OCI-LY1 (cell line): ENCODE measurements at regions not wholly inside any gene's neighbourhood (a gene's known extent, or its start where the extent isn't known, plus 50 kb on each side); places are given as distances from the start of the nearest gene placed in this dataset.

ENCODE experiments used
- EZH2 ChIP-seq: fragments of 200-600 bp; sonication (generic), shearing (Covaris generic); IDR thresholded peaks from 2 replicates; pipeline ENCODE4 v1.8.0; 2017; ENCODE audit warnings: borderline replicate concordance, mixed run types, mild to moderate bottlenecking, antibody characterized with exemption, low read length, moderate library complexity, mixed read lengths
- TF ChIP-seq, protein P1 (sequence below): fragments of 200-600 bp; sonication (generic), shearing (Covaris generic); IDR thresholded peaks from 2 replicates; pipeline ENCODE4 v1.5.1; 2017; ENCODE audit warnings: mild to moderate bottlenecking, antibody characterized with exemption, low read length, moderate library complexity, mixed read lengths

- TF ChIP-seq EZH2 = no peak
- TF ChIP-seq, protein P1, sequence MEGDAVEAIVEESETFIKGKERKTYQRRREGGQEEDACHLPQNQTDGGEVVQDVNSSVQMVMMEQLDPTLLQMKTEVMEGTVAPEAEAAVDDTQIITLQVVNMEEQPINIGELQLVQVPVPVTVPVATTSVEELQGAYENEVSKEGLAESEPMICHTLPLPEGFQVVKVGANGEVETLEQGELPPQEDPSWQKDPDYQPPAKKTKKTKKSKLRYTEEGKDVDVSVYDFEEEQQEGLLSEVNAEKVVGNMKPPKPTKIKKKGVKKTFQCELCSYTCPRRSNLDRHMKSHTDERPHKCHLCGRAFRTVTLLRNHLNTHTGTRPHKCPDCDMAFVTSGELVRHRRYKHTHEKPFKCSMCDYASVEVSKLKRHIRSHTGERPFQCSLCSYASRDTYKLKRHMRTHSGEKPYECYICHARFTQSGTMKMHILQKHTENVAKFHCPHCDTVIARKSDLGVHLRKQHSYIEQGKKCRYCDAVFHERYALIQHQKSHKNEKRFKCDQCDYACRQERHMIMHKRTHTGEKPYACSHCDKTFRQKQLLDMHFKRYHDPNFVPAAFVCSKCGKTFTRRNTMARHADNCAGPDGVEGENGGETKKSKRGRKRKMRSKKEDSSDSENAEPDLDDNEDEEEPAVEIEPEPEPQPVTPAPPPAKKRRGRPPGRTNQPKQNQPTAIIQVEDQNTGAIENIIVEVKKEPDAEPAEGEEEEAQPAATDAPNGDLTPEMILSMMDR = no peak
Observed at GRCh38 chr19:32268381-32268780, 77.0 kb upstream of the ZNF507 start.
